GM18508 (cell line): ENCODE measurements at regions not wholly inside any gene's neighbourhood (a gene's known extent, or its start where the extent isn't known, plus 50 kb on each side); places are given as distances from the start of the nearest gene placed in this dataset.
A peak's percentile ranks its signal among the peaks of the same experiment; 100 is the strongest.
"Not testable (repeated sequence)": the region's sequence is repeated elsewhere in the genome, so short reads cannot be mapped to it uniquely, and the experiment has no call there.

Experiments used
- ATAC-seq: cut with Tn5 transposase; IDR thresholded peaks from one replicate; pipeline ENCODE4 v1.9.1; 2021; ENCODE audit warnings: moderate number of reproducible peaks; ENCODE audit not compliant: insufficient read depth, unreplicated experiment

GRCh38 chr11:80943226-80943625 is 1502.4 kb upstream of the TENM4 start:
- no peak for ATAC-seq

GRCh38 chr11:80937842-80938241 is 1497.0 kb upstream of the TENM4 start:
- ATAC-seq = no peak

GRCh38 chr11:80930038-80930437 is 1489.2 kb upstream of the TENM4 start:
- ATAC-seq = no peak

GRCh38 chr11:80929031-80929805 is 1488.4 kb upstream of the TENM4 start:
- ATAC-seq = no peak

GRCh38 chr11:80925321-80925720 is 1484.5 kb upstream of the TENM4 start:
- ATAC-seq = no peak

- ATAC-seq = not testable (repeated sequence)
These were observed 1480.5 kb upstream of the TENM4 start for GRCh38 chr11:80921310-80921709.

- ATAC-seq = no peak
These were observed 1475.5 kb upstream of the TENM4 start for GRCh38 chr11:80916173-80916798.

- no peak for ATAC-seq
These were observed 1473.5 kb upstream of the TENM4 start for GRCh38 chr11:80914311-80914710.

- no peak for ATAC-seq
These were observed 1470.8 kb upstream of the TENM4 start for GRCh38 chr11:80911666-80912065.

- ATAC-seq = peak; percentile 42
These were observed 1459.4 kb upstream of the TENM4 start for GRCh38 chr11:80900265-80900664.

GRCh38 chr11:80899381-80899780 is 1458.6 kb upstream of the TENM4 start:
- ATAC-seq = peak; percentile 67

GRCh38 chr11:80898910-80899309 is 1458.1 kb upstream of the TENM4 start:
- no peak for ATAC-seq

GRCh38 chr11:80886684-80887083 is 1445.9 kb upstream of the TENM4 start:
- no peak for ATAC-seq

GRCh38 chr11:80873310-80873999 is 1432.6 kb upstream of the TENM4 start:
- ATAC-seq = no peak

GRCh38 chr11:80872116-80872728 is 1431.4 kb upstream of the TENM4 start:
- no peak for ATAC-seq

GRCh38 chr11:80868831-80869230 is 1428.0 kb upstream of the TENM4 start:
- no peak for ATAC-seq

GRCh38 chr11:80862011-80862410 is 1421.2 kb upstream of the TENM4 start:
- no peak for ATAC-seq

- no peak for ATAC-seq
These were observed 1420.4 kb upstream of the TENM4 start for GRCh38 chr11:80861193-80861592.

- ATAC-seq = no peak
These were observed 1419.8 kb upstream of the TENM4 start for GRCh38 chr11:80860632-80861031.

- ATAC-seq = peak; percentile 65
These were observed 1415.2 kb upstream of the TENM4 start for GRCh38 chr11:80856066-80856465.

GRCh38 chr11:80855426-80855825 is 1414.6 kb upstream of the TENM4 start:
- no peak for ATAC-seq
